Uterus (tissue), 2 donors: ENCODE measurements at regions not wholly inside any gene's neighbourhood (a gene's known extent, or its start where the extent isn't known, plus 50 kb on each side); places are given as distances from the start of the nearest gene placed in this dataset.

Source experiments
- POLR2A ChIP-seq, 2 donors: fragments of 450-650 bp; IDR thresholded peaks; one replicate each; pipeline ENCODE4 v1.6.1; 2016; ENCODE audit warnings: antibody characterized with exemption in 2 of 2, mild to moderate bottlenecking in 1 of 2, moderate library complexity in 1 of 2
- TF ChIP-seq, protein P1 (sequence below), 4 experiments: fragments of 200-600 bp in 2 of 4; fragments of 450-650 bp in 2 of 4; sonication (generic) in 2 of 4; IDR thresholded peaks; one replicate each; pipeline ENCODE4 v1.5.1; 2016 to 2019; ENCODE audit warnings: antibody characterized with exemption in 4 of 4, mild to moderate bottlenecking in 2 of 4, moderate library complexity in 1 of 4

DNA sequence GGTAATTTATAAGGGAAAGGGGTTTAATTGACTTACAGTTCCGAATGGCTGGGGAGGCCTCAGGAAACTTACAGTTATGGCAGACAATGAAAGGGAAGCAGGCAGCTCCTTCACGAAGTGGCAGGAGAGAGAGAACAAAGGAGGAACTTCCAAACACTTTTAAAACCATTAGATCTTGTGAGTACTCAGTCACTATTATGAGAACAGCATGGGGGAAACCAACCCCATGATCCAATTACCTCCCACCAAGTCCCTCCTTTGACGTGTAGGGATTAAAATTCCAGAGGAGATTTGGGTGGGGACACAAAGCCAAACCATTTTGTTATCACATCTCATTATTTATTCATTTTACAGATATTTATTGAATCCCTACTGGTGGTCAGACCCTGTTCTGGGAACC lies 822.8 kb downstream of the GALC start:
- TF ChIP-seq, protein P1, sequence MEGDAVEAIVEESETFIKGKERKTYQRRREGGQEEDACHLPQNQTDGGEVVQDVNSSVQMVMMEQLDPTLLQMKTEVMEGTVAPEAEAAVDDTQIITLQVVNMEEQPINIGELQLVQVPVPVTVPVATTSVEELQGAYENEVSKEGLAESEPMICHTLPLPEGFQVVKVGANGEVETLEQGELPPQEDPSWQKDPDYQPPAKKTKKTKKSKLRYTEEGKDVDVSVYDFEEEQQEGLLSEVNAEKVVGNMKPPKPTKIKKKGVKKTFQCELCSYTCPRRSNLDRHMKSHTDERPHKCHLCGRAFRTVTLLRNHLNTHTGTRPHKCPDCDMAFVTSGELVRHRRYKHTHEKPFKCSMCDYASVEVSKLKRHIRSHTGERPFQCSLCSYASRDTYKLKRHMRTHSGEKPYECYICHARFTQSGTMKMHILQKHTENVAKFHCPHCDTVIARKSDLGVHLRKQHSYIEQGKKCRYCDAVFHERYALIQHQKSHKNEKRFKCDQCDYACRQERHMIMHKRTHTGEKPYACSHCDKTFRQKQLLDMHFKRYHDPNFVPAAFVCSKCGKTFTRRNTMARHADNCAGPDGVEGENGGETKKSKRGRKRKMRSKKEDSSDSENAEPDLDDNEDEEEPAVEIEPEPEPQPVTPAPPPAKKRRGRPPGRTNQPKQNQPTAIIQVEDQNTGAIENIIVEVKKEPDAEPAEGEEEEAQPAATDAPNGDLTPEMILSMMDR (IDR thresholded peaks at IDR 0.05) = no peak
- no peak for TF ChIP-seq POLR2A (IDR thresholded peaks at IDR 0.05)
